Right cardiac atrium (tissue), 5 donors: ENCODE measurements at regions not wholly inside any gene's neighbourhood (a gene's known extent, or its start where the extent isn't known, plus 50 kb on each side); places are given as distances from the start of the nearest gene placed in this dataset.
A peak's percentile ranks its signal among the peaks of the same experiment; 100 is the strongest.

Experiments
- ATAC-seq, 2 donors: fragments of 200-7000 bp; cut with Tn5 transposase; one replicate each; pipeline versions ENCODE4 v1.8.0 to v1.9.1; 2020; ENCODE audit warnings: moderate library complexity in 2 of 2, mild to moderate bottlenecking in 1 of 2
- DNase-seq, 3 donors: peaks; one replicate each; pipeline ENCODE4 v3.0.0-alpha.2; 2020
- H3K27ac ChIP-seq: one replicate; pipeline ENCODE4 v1.5.1; 2013; ENCODE audit warnings: mild to moderate bottlenecking, low read length, control low read depth, moderate library complexity
- H3K27me3 ChIP-seq: one replicate; pipeline ENCODE4 v1.6.1; 2013; ENCODE audit not compliant: control insufficient read depth, insufficient read depth
- H3K4me1 ChIP-seq: one replicate; pipeline ENCODE4 v1.6.1; 2013; ENCODE audit warnings: low read length; ENCODE audit not compliant: control insufficient read depth, insufficient read depth
- H3K4me3 ChIP-seq: one replicate; pipeline ENCODE4 v1.5.1; 2013; ENCODE audit warnings: low read length, control low read depth
- H3K9me3 ChIP-seq: one replicate; pipeline ENCODE4 v1.6.1; 2013; ENCODE audit warnings: low read length; ENCODE audit not compliant: control insufficient read depth
- WGBS: extraction: QIAGEN DNeasy Blood & Tissue Kit; methylation state at CpG from one replicate; pipeline ENCODE4 v1.1.7; 2013; 5-methylcytosine and 5-hydroxymethylcytosine counted together
- intact Hi-C, 4 donors: fragments of 100-400 bp; cut with DNase I; formaldehyde crosslinking; loops; one replicate each; pipeline versions ENCODE4 v1.11.0 to v1.14.0; 2022 to 2023
- donor health status: healthy with polysubstance abuse.
- donor health status: DM: no; HTN: yes; CAD: no.
- donor health status: DM: no; HTN: no; CAD: no.
- donor health status: DM: no; HTN: yes; CAD: no; lungs with severe emphysema.
- donor health status: DM: yes; HTN: yes; CAD: no.

GRCh38 chr10:44020322-44021111 is 364.4 kb downstream of the CXCL12 start:
- no peaks in the 10 kb centered on the region for H3K27me3 ChIP-seq
- no peaks in the 10 kb centered on the region for H3K9me3 ChIP-seq
- H3K4me3 ChIP-seq, result no peak overlapping the region
- intact Hi-C loops, result no loop called here
- peak; percentile 45 to 71 (median 67) for DNase-seq
- no peak overlapping the region for H3K27ac ChIP-seq
- WGBS, result 58% methylated on average over 5 of the region's 5 CpGs
- ATAC-seq, result peak; percentile 56 to 57
- peaks cover 5% of the 10 kb centered on the region for H3K4me1 ChIP-seq

GRCh38 chr10:44017483-44018145 is 367.3 kb downstream of the CXCL12 start:
- peaks cover 5% of the 10 kb centered on the region for H3K4me1 ChIP-seq
- 75% methylated on average over 5 of the region's 5 CpGs for WGBS
- peak overlapping the region; percentile 42 for H3K27ac ChIP-seq
- H3K4me3 ChIP-seq, result no peak overlapping the region
- peak in 2 of 3 donors; percentile 61 to 67 for DNase-seq
- ATAC-seq, result no peak
- intact Hi-C loops, result no loop called here
- no peaks in the 10 kb centered on the region for H3K9me3 ChIP-seq
- H3K27me3 ChIP-seq, result no peaks in the 10 kb centered on the region

- ATAC-seq, result peak; percentile 70 to 81
- WGBS, result 51% methylated on average over 5 of the region's 5 CpGs
- Histone ChIP-seq H3K9me3 (no peaks in the 10 kb centered on the region), H3K27ac (peak overlapping the region; percentile 80), H3K27me3 (no peaks in the 10 kb centered on the region), H3K4me1 (peaks cover 5% of the 10 kb centered on the region), H3K4me3 (no peak overlapping the region)
- intact Hi-C loops, result no loop called here
- DNase-seq, result no peak
These were observed 368.1 kb downstream of the CXCL12 start for GRCh38 chr10:44016589-44017482.

DNA sequence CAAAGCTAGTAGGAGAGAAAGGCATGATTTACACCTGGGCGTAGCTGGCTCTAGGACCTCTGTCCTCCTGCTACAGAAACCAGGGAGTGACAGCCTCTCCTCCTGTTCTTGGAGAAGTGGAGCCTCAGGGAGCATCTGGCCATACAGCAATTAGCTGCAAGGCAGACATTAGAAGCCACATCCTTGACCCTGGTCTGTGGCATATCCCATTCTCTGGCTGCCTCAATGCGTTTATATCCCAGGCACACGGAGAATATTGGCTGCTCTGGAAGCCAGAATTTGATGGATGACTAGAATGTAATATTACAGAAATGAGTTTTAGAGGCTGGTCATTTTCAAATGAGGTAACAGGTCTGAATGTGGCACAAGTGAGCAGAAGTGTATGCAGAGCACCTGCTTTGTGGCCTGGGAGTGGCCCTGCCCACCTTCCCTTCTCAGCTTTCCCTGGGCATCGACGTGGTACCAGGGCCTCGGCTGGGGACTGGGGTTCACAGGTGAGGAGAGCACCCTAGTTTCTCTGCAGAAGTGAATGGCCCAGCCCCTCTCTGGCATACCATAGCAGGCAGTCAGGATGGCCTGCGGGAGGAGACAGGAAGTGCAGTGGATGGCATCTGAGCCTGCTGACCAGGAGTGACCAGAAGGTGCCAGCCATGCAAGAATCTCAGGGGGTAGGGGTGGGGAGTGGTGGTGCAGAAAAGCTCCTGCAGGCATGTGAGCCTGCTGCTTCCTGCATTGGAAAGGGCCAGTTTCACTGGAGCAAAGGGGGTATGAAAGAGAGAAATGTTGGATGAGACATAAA is 367.2 kb upstream of the ZNF32 start:
- DNase-seq (peak in 1 of 3 donors; percentile 44), ATAC-seq (no peak)
- peak overlapping the region; percentile 80 for H3K27ac ChIP-seq
- peaks cover 5% of the 10 kb centered on the region for H3K4me1 ChIP-seq
- no peaks in the 10 kb centered on the region for H3K9me3 ChIP-seq
- H3K27me3 ChIP-seq, result no peaks in the 10 kb centered on the region
- intact Hi-C loops, result no loop called here
- no peak overlapping the region for H3K4me3 ChIP-seq
- WGBS, result 92% methylated on average over 7 of the region's 7 CpGs

DNA sequence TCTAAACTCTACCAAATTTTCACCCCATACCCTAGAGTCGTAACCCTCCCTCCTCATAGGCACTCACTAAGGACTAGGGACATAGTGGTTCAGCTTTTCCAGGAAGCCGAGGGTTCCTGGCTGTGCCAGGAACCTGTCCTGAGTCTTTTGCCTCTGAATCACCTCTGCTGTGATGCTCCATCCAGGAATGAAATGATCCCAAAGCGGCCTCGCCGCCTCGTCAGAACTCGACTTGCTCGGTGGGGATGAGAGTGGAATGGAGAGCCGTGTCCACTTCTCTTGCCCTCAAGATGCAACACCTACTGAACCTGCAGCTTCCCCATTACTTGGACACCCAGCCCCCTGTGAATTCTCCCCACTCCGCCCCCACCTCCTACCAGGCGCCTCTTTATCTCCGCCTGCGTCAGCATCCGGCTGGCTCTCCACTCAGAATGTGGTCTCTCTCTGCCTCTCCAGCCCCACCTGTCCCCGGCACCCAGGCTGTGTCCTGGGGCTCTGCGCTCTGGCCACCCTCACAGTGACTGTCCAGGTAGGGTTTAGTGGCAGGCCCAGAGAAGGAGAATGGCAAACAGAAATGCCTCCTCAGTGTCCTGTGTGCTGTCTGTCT is 366.1 kb upstream of the ZNF32 start:
- DNase-seq (peak in 1 of 3 donors; percentile 45), ATAC-seq (no peak)
- no peak overlapping the region for H3K4me3 ChIP-seq
- 94% methylated on average over 16 of the region's 16 CpGs for WGBS
- no peak overlapping the region for H3K27ac ChIP-seq
- no peaks in the 10 kb centered on the region for H3K9me3 ChIP-seq
- no peaks in the 10 kb centered on the region for H3K27me3 ChIP-seq
- intact Hi-C loops, result no loop called here
- peaks cover 7% of the 10 kb centered on the region for H3K4me1 ChIP-seq

DNA sequence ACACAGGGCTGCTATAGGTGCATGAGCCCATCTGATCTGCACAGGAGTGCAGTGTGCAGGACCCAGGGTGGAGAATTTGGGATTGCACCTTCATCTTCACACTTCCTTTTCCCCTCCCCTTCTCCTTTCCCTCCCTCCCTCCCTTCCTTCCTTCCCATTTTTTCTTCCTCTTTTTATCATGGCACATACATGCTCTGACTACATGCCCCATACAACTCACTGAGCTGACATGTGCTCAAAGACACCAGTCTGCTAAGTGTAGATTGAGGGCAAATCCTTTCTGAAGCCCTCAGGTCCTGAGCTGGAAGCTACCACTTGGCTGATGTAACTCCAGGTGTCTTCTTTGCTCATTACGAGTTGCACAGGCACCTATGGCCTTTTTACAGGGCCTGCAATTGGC is 365.3 kb upstream of the ZNF32 start:
- Histone ChIP-seq H3K4me3 (no peak overlapping the region), H3K4me1 (peaks cover 8% of the 10 kb centered on the region), H3K27ac (no peak overlapping the region), H3K27me3 (no peaks in the 10 kb centered on the region), H3K9me3 (no peaks in the 10 kb centered on the region)
- intact Hi-C loops, result no loop called here
- 93% methylated on average over 1 of the region's 1 CpG for WGBS
- no peak for ATAC-seq
- no peak for DNase-seq

- Histone ChIP-seq H3K27ac (no peak overlapping the region), H3K4me1 (peaks cover 8% of the 10 kb centered on the region), H3K27me3 (no peaks in the 10 kb centered on the region), H3K4me3 (no peak overlapping the region), H3K9me3 (no peaks in the 10 kb centered on the region)
- 76% methylated on average over 3 of the region's 3 CpGs for WGBS
- DNase-seq, result no peak
- intact Hi-C loops, result no loop called here
- ATAC-seq, result no peak
These were observed 364.2 kb upstream of the ZNF32 start for GRCh38 chr10:44012921-44013320.

DNA sequence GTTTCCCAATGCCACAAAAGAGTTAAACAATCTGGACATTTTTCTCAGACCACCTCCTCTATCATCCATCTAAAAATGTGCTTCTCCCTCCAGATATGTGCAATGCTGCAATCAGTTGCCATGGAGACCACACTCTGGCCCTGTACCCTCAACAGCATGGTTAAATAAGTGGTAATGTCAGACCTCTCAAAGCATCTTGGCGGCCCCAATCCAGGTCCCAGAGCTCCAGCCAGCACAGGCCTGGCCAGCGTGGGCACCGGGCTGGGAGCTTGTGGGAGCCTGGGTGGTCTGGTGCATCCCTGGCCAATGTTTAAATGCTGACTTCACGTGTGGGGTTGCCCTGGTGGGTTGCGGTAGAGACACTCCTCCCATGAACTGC is 362.9 kb upstream of the ZNF32 start:
- H3K4me3 ChIP-seq, result no peak overlapping the region
- peaks cover 6% of the 10 kb centered on the region for H3K4me1 ChIP-seq
- H3K27me3 ChIP-seq, result no peaks in the 10 kb centered on the region
- 91% methylated on average over 5 of the region's 5 CpGs for WGBS
- no peak overlapping the region for H3K27ac ChIP-seq
- ATAC-seq (no peak), DNase-seq (no peak)
- H3K9me3 ChIP-seq, result no peaks in the 10 kb centered on the region
- intact Hi-C loops, result no loop called here

- H3K27me3 ChIP-seq, result no peaks in the 10 kb centered on the region
- H3K4me3 ChIP-seq, result no peak overlapping the region
- H3K4me1 ChIP-seq, result peaks cover 4% of the 10 kb centered on the region
- intact Hi-C loops, result no loop called here
- WGBS, result 45% methylated on average over 2 of the region's 2 CpGs
- H3K27ac ChIP-seq, result no peak overlapping the region
- peak in 1 of 3 donors; percentile 55 for DNase-seq
- no peaks in the 10 kb centered on the region for H3K9me3 ChIP-seq
- peak; percentile 56 to 67 for ATAC-seq
These were observed 362.4 kb upstream of the ZNF32 start for GRCh38 chr10:44010873-44011602.
